Psoas muscle (tissue), 7 donors: ENCODE measurements at regions not wholly inside any gene's neighbourhood (a gene's known extent, or its start where the extent isn't known, plus 50 kb on each side); places are given as distances from the start of the nearest gene placed in this dataset.

Experiments used
- ATAC-seq, 4 donors: fragments of 200-7000 bp; cut with Tn5 transposase; one replicate each; pipeline ENCODE4 v1.9.1; 2020; ENCODE audit warnings: moderate library complexity in 3 of 4, mild to moderate bottlenecking in 2 of 4
- DNase-seq, 2 donors: peaks; one replicate each; pipeline ENCODE4 v3.0.0-alpha.2; 2020
- H3K27ac ChIP-seq: fragments of 200-600 bp; one replicate; pipeline ENCODE4 v1.8.0; 2022
- H3K27me3 ChIP-seq, 3 donors: fragments of 200-600 bp in 1 of 3; one replicate each; pipeline versions ENCODE4 v1.6.1 to v1.8.0; 2013 to 2022; ENCODE audit warnings: low read length in 2 of 3, mild to moderate bottlenecking in 2 of 3, moderate library complexity in 1 of 3; ENCODE audit not compliant: insufficient read depth in 3 of 3
- H3K36me3 ChIP-seq, 2 donors: fragments of 200-600 bp in 1 of 2; one replicate each; pipeline versions ENCODE4 v1.6.1 to v1.8.0; 2013 to 2022; ENCODE audit warnings: low read depth in 1 of 2, mild to moderate bottlenecking in 1 of 2, moderate library complexity in 1 of 2; ENCODE audit not compliant: insufficient read depth in 1 of 2
- H3K4me1 ChIP-seq: fragments of 200-600 bp; one replicate; pipeline ENCODE4 v1.8.0; 2022
- H3K4me3 ChIP-seq: fragments of 200-600 bp; one replicate; pipeline ENCODE4 v1.8.0; 2022; ENCODE audit warnings: mild to moderate bottlenecking
- H3K9me3 ChIP-seq: fragments of 200-600 bp; one replicate; pipeline ENCODE4 v1.8.0; 2022
- CTCF ChIP-seq: fragments of 200-600 bp; IDR thresholded peaks from one replicate; pipeline ENCODE4 v1.8.0; 2022; ENCODE audit warnings: antibody characterized with exemption
- WGBS, 3 donors: extraction: QIAGEN DNeasy Blood & Tissue Kit; methylation state at CpG; one replicate each; pipeline versions ENCODE4 v1.1.6 to v1.1.7; 2013; 5-methylcytosine and 5-hydroxymethylcytosine counted together
- intact Hi-C, 2 donors: fragments of 100-400 bp; cut with DNase I; formaldehyde crosslinking; loops; one replicate each; pipeline versions ENCODE4 v1.11.0 to v1.14.2; 2022
- donor health status: healthy with polysubstance abuse.
- donor health status: DM: no; HTN: no; CAD: no; lungs with moderate emphysema.
- donor health status: Bipolar disorder and iron deficiency.
- donor health status: healthy.
- donor health status: DM: yes; HTN: yes; CAD: no.
- donor health status: DM: no; HTN: no; CAD: no.
- donor health status: DM: yes; HTN: yes; CAD: no.

- no peaks in the 10 kb centered on the region for H3K9me3 ChIP-seq
- intact Hi-C loops: no loop called here
- no peak overlapping the region for H3K27ac ChIP-seq
- DNase-seq (no peak), ATAC-seq (no peak)
- TF ChIP-seq CTCF: no peak
- 75 to 88% (median 84%) methylated on average over 2 of the region's 2 CpGs for WGBS, 3 donors
- H3K4me3 ChIP-seq: no peak overlapping the region
- peaks cover 5% of the 10 kb centered on the region for H3K4me1 ChIP-seq
- no peaks in the 10 kb centered on the region for H3K27me3 ChIP-seq
- no peaks in the 10 kb centered on the region for H3K36me3 ChIP-seq
Measured at GRCh38 chr1:59237900-59238299, 59.0 kb upstream of the FGGY start.

- ATAC-seq (no peak), DNase-seq (no peak)
- WGBS, 3 donors: 80 to 83% (median 80%) methylated on average over 5 of the region's 5 CpGs
- H3K36me3 ChIP-seq: no peaks in the 10 kb centered on the region
- peaks cover 10% of the 10 kb centered on the region for H3K4me1 ChIP-seq
- no peak for TF ChIP-seq CTCF
- H3K27ac ChIP-seq: no peak overlapping the region
- H3K4me3 ChIP-seq: no peak overlapping the region
- no peaks in the 10 kb centered on the region for H3K9me3 ChIP-seq
- no peaks in the 10 kb centered on the region for H3K27me3 ChIP-seq
- intact Hi-C loops: no loop called here
Measured at GRCh38 chr1:59238333-59238934, 58.5 kb upstream of the FGGY start.

GRCh38 chr1:59238993-59239392, 57.9 kb upstream of the FGGY start:
- WGBS, 3 donors: 93 to 98% (median 97%) methylated on average over 2 of the region's 2 CpGs
- H3K36me3 ChIP-seq: no peaks in the 10 kb centered on the region
- intact Hi-C loops: no loop called here

GRCh38 chr1:59241909-59242308, 55.0 kb upstream of the FGGY start:
- H3K4me1 ChIP-seq: peaks cover 13% of the 10 kb centered on the region
- H3K9me3 ChIP-seq: peaks cover 5% of the 10 kb centered on the region
- intact Hi-C loops: no loop called here
- ATAC-seq (no peak), DNase-seq (no peak)
- no peaks in the 10 kb centered on the region for H3K27me3 ChIP-seq
- no peak for TF ChIP-seq CTCF
- H3K4me3 ChIP-seq: no peak overlapping the region
- no peak overlapping the region for H3K27ac ChIP-seq
- 66 to 73% (median 72%) methylated on average over 2 of the region's 2 CpGs for WGBS, 3 donors
- no peaks in the 10 kb centered on the region for H3K36me3 ChIP-seq

More at GRCh38 chr1:59238993-59239392, 57.9 kb upstream of the FGGY start:
- Histone ChIP-seq H3K27ac (no peak overlapping the region), H3K9me3 (peaks cover 2% of the 10 kb centered on the region), H3K27me3 (no peaks in the 10 kb centered on the region), H3K4me3 (no peak overlapping the region), H3K4me1 (peaks cover 13% of the 10 kb centered on the region)
- no peak for DNase-seq
- no peak for ATAC-seq
- TF ChIP-seq CTCF: no peak

- WGBS, 3 donors: 47 to 69% (median 51%) methylated on average over 2 of the region's 2 CpGs
- intact Hi-C loops: no loop called here
Measured at GRCh38 chr1:59242370-59242769, 54.5 kb upstream of the FGGY start.

More at GRCh38 chr1:59242370-59242769, 54.5 kb upstream of the FGGY start:
- ATAC-seq: no peak
- no peak overlapping the region for H3K4me3 ChIP-seq
- no peaks in the 10 kb centered on the region for H3K36me3 ChIP-seq
- no peak for DNase-seq
- H3K4me1 ChIP-seq: peaks cover 13% of the 10 kb centered on the region
- H3K27ac ChIP-seq: no peak overlapping the region
- H3K27me3 ChIP-seq: no peaks in the 10 kb centered on the region
- no peak for TF ChIP-seq CTCF
- peaks cover 5% of the 10 kb centered on the region for H3K9me3 ChIP-seq
